HepG2 (cell line): ENCODE measurements at regions not wholly inside any gene's neighbourhood (a gene's known extent, or its start where the extent isn't known, plus 50 kb on each side); places are given as distances from the start of the nearest gene placed in this dataset.

ENCODE experiments used
- ATAC-seq: fragments of 200-7000 bp; cut with Tn5 transposase; 3 replicates; pipeline ENCODE4 v1.9.1; 2020; ENCODE audit warnings: mild to moderate bottlenecking, moderate library complexity
- BruUV-seq: library from RNA; stranded (reverse); fragments of 400-500 nt; replicated peaks from 2 replicates; lab custom pipeline; 2021; lab: Mats Ljungman, UMichigan
- CTCF ChIA-PET: fragments of 300-600 bp; formaldehyde crosslinking; extraction: SDS; loops from one replicate; lab custom pipeline; 2021; ENCODE audit warnings: low total read pairs, inconsistent platforms, low intra/inter-chr PET ratio; lab: Yijun Ruan, JAX
- POLR2A ChIA-PET: fragments of 350-600 bp; sonication (Branson Sonifier 250); formaldehyde crosslinking; loops from one replicate; lab custom pipeline; 2020; ENCODE audit warnings: antibody characterized with exemption, inconsistent platforms; lab: Yijun Ruan, JAX
- DNase-seq: peaks from one replicate; pipeline ENCODE4 v3.0.0-alpha.2; 2015; ENCODE audit warnings: low spot score
- FAIRE-seq: peaks from 3 replicates; lab custom pipeline; 2011; peaks lifted over from hg19 to GRCh38; lab: Jason Lieb, UNC
- H2AFZ ChIP-seq: one replicate; pipeline ENCODE4 v1.6.1; 2011; ENCODE audit warnings: low read length, inconsistent platforms
- H3K27ac ChIP-seq: fragments of 300-600 bp; 3 replicates; pipeline ENCODE4 v1.8.0; 2011; ENCODE audit warnings: mixed run types, mild to moderate bottlenecking, mixed read lengths, low read length, inconsistent platforms; ENCODE audit not compliant: insufficient read depth; ENCODE audit errors: extremely low read length
- H3K27me3 ChIP-seq, 2 experiments: fragments of 200-600 bp in 1 of 2; 2 replicates in 1 of 2; 3 replicates in 1 of 2; pipeline versions ENCODE4 v1.6.0 to v1.8.0; 2011; ENCODE audit warnings: low read length in 2 of 2, mild to moderate bottlenecking in 2 of 2, moderate library complexity in 2 of 2, inconsistent platforms in 1 of 2; ENCODE audit not compliant: insufficient read depth in 2 of 2, control insufficient read depth in 1 of 2
- H3K36me3 ChIP-seq, 2 experiments: fragments of 200-600 bp in 1 of 2; replicated peaks in 1 of 2; 2 replicates in 1 of 2; 3 replicates in 1 of 2; pipeline versions ENCODE4 v1.5.1 to v1.8.0; 2011; ENCODE audit warnings: low read length in 2 of 2, inconsistent platforms in 1 of 2; ENCODE audit not compliant: insufficient read depth in 2 of 2, control insufficient read depth in 1 of 2
- H3K4me1 ChIP-seq: 2 replicates; pipeline ENCODE4 v1.5.1; 2012; ENCODE audit warnings: low read length, inconsistent platforms; ENCODE audit not compliant: insufficient read depth
- H3K4me2 ChIP-seq: 2 replicates; pipeline ENCODE4 v1.6.0; 2011; ENCODE audit warnings: low read depth, low read length, inconsistent platforms
- H3K4me3 ChIP-seq, 3 experiments: fragments of 200-600 bp in 1 of 3; sonication (generic), shearing (Covaris generic) in 1 of 3; replicated peaks in 1 of 3; 2 replicates each; pipeline ENCODE4 v1.5.1; 2011 to 2016; ENCODE audit warnings: low read length in 3 of 3, inconsistent platforms in 2 of 3, low read depth in 2 of 3, mild to moderate bottlenecking in 2 of 3, control low read depth in 1 of 3, mixed read lengths in 1 of 3; ENCODE audit not compliant: insufficient read depth in 1 of 3
- H3K79me2 ChIP-seq: one replicate; pipeline ENCODE4 v1.6.1; 2011; ENCODE audit warnings: low read length, inconsistent platforms; ENCODE audit not compliant: insufficient read depth
- H3K9ac ChIP-seq: 2 replicates; pipeline ENCODE4 v1.6.0; 2011; ENCODE audit warnings: mild to moderate bottlenecking, low read depth, low read length, inconsistent platforms; ENCODE audit not compliant: insufficient read depth
- H3K9me3 ChIP-seq: 2 replicates; pipeline ENCODE4 v1.5.1; 2012; ENCODE audit warnings: mild to moderate bottlenecking, low read length
- H4K20me1 ChIP-seq: 2 replicates; pipeline ENCODE4 v1.6.0; 2011; ENCODE audit warnings: inconsistent platforms, mild to moderate bottlenecking, low read length, moderate library complexity; ENCODE audit not compliant: insufficient read depth
- CHCHD3 ChIP-seq: sonication (generic); formaldehyde crosslinking; IDR thresholded peaks from 2 replicates; pipeline ENCODE4 v1.8.0; 2022; ENCODE audit warnings: mild to moderate bottlenecking, missing genetic modification reagents, moderate library complexity
- DMAP1 ChIP-seq: IDR thresholded peaks from 2 replicates; pipeline ENCODE4 v1.6.1; 2016
- GABPA ChIP-seq, 2 experiments: IDR thresholded peaks; 2 replicates each; pipeline ENCODE4 v1.6.1; 2011 to 2016; ENCODE audit warnings: low read depth in 2 of 2, low read length in 1 of 2, missing biosample characterization in 1 of 2, missing genetic modification characterization in 1 of 2
- GATA4 ChIP-seq: sonication (generic); IDR thresholded peaks from 2 replicates; pipeline ENCODE4 v1.6.1; 2016; ENCODE audit warnings: antibody characterized with exemption, low read depth, borderline replicate concordance
- IRX3 ChIP-seq: sonication (generic); formaldehyde crosslinking; IDR thresholded peaks from 2 replicates; pipeline ENCODE4 v1.8.1; 2023; ENCODE audit warnings: mild to moderate bottlenecking, low read depth, missing genetic modification reagents, borderline replicate concordance
- KAT7 ChIP-seq: IDR thresholded peaks from 2 replicates; pipeline ENCODE4 v1.6.1; 2018; ENCODE audit warnings: borderline replicate concordance, missing compliant biosample characterization
- KDM3A ChIP-seq: IDR thresholded peaks from 2 replicates; pipeline ENCODE4 v1.6.1; 2018; ENCODE audit warnings: low read depth, missing compliant biosample characterization
- NONO ChIP-seq, 2 experiments: fragments of 450-650 bp in 1 of 2; sonication (generic) in 1 of 2; formaldehyde crosslinking in 1 of 2; IDR thresholded peaks in 1 of 2; conservative IDR thresholded peaks in 1 of 2; 2 replicates each; pipeline versions ENCODE4 v1.6.1 to v1.8.0; 2017 to 2022; ENCODE audit warnings: mild to moderate bottlenecking in 1 of 2, missing genetic modification reagents in 1 of 2, moderate library complexity in 1 of 2
- RFX3 ChIP-seq: IDR thresholded peaks from 2 replicates; pipeline ENCODE4 v1.6.1; 2016; ENCODE audit warnings: missing biosample characterization, missing genetic modification reagents
- TAF15 ChIP-seq: fragments of 200-400 bp; formaldehyde crosslinking; IDR thresholded peaks from one replicate; pipeline ENCODE4 v1.6.1; 2018; ENCODE audit warnings: mild to moderate bottlenecking, low read depth, low read length; ENCODE audit not compliant: poor library complexity, severe bottlenecking
- TCF12 ChIP-seq, 2 experiments: fragments of 450-650 bp in 1 of 2; sonication (generic) in 1 of 2; formaldehyde crosslinking in 1 of 2; IDR thresholded peaks; 2 replicates each; pipeline versions ENCODE4 v1.6.1 to v1.8.0; 2017 to 2022; ENCODE audit warnings: antibody characterized with exemption in 1 of 2, mild to moderate bottlenecking in 1 of 2, missing genetic modification reagents in 1 of 2, moderate library complexity in 1 of 2
- ZNF326 ChIP-seq: sonication (generic); formaldehyde crosslinking; IDR thresholded peaks from 2 replicates; pipeline ENCODE4 v1.4.0; 2020; ENCODE audit warnings: missing genetic modification reagents, borderline replicate concordance
- ZNF484 ChIP-seq: sonication (generic); formaldehyde crosslinking; IDR thresholded peaks from 2 replicates; pipeline ENCODE4 v1.5.1; 2020; ENCODE audit warnings: mild to moderate bottlenecking, low read depth, missing genetic modification reagents, borderline replicate concordance
- ZNF557 ChIP-seq: sonication (generic); formaldehyde crosslinking; IDR thresholded peaks from 2 replicates; pipeline ENCODE4 v1.4.0; 2020; ENCODE audit warnings: missing genetic modification reagents
- ZNF678 ChIP-seq: sonication (generic); formaldehyde crosslinking; IDR thresholded peaks from 2 replicates; pipeline ENCODE4 v1.4.0; 2020; ENCODE audit warnings: mild to moderate bottlenecking, missing genetic modification reagents
- WGBS: methylation state at CpG from one replicate; pipeline ENCODE4 v1.1.6; 2017; ENCODE audit warnings: low lambda C conversion rate; 5-methylcytosine and 5-hydroxymethylcytosine counted together
- in situ Hi-C: cut with HindIII; loops from 2 replicates; pipeline ENCODE4 v1.10.0; 2017; ENCODE audit warnings: low pct_unique_long_range_greater_than_20kb; ENCODE audit not compliant: extremely low pct_ligation_motif_present
- intact Hi-C: fragments of 100-400 bp; cut with micrococcal nuclease; formaldehyde crosslinking; loops from one replicate; pipeline ENCODE4 v1.10.0; 2022; ENCODE audit not compliant: unreplicated experiment
- TF ChIP-seq, protein P1 (sequence below): IDR thresholded peaks from 2 replicates; pipeline ENCODE4 v1.6.1; 2016; ENCODE audit warnings: mild to moderate bottlenecking
- TF ChIP-seq, protein P2 (sequence below): sonication (generic); formaldehyde crosslinking; IDR thresholded peaks from 2 replicates; pipeline ENCODE4 v1.5.0; 2020; ENCODE audit warnings: mild to moderate bottlenecking, missing genetic modification reagents

DNA sequence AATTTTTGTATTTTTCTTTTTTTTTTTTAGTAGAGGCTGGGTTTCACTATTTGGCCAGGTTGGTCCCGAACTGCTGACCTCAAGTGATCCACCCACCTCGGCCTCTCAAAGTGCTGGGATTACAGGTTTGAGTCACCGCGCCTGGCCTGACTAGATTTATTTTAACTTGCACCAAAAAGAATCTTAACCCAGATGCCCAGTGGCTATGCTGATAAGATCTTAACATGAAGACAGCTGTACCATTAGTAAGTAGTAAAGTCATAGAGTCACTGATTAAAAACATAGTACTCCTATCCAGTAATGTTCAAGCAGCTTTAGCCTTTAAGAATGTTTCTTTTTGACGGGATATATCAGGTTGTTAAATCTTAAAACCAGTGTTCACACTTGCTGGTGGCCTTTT, 1061.8 kb upstream of the FLRT2 start:
- no peak overlapping the region for H3K4me3 ChIP-seq
- FAIRE-seq: no peak
- in situ Hi-C loops: no loop called here
- WGBS: 36% methylated on average over 5 of the region's 5 CpGs
- no peaks in the 10 kb centered on the region for H4K20me1 ChIP-seq
- H3K27ac ChIP-seq: no peak overlapping the region
- ATAC-seq: no peak
- no TSS peak for BruUV-seq
- ChIA-PET CTCF (no interaction called here), POLR2A (no interaction called here)
- intact Hi-C loops: no loop called here
- H3K9me3 ChIP-seq: peaks cover 69% of the 10 kb centered on the region
- no peak overlapping the region for H3K9ac ChIP-seq
- no peaks in the 10 kb centered on the region for H3K79me2 ChIP-seq
- no peak for TF ChIP-seq ZNF678
- TF ChIP-seq TCF12 (IDR thresholded peaks at IDR 0.05): no peak
- no peak for TF ChIP-seq TCF12 (CRISPR knock-in tag; IDR thresholded peaks at IDR 0.05)
- TF ChIP-seq KAT7: no peak
- TF ChIP-seq DMAP1: no peak
- TF ChIP-seq ZNF557: no peak
- TF ChIP-seq, protein P1, sequence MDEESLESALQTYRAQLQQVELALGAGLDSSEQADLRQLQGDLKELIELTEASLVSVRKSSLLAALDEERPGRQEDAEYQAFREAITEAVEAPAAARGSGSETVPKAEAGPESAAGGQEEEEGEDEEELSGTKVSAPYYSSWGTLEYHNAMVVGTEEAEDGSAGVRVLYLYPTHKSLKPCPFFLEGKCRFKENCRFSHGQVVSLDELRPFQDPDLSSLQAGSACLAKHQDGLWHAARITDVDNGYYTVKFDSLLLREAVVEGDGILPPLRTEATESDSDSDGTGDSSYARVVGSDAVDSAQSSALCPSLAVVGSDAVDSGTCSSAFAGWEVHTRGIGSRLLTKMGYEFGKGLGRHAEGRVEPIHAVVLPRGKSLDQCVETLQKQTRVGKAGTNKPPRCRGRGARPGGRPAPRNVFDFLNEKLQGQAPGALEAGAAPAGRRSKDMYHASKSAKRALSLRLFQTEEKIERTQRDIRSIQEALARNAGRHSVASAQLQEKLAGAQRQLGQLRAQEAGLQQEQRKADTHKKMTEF (CRISPR knock-in tag): no peak
- TF ChIP-seq GABPA (IDR thresholded peaks at IDR 0.05; ENCODE audit: low read depth, low read length): no peak
- no peak for TF ChIP-seq GABPA (CRISPR knock-in tag; IDR thresholded peaks at IDR 0.05; ENCODE audit: low read depth)
- H3K4me2 ChIP-seq: no peak overlapping the region
- H3K36me3 ChIP-seq: no peaks in the 10 kb centered on the region
- no peak for DNase-seq
- H2AFZ ChIP-seq: no peak overlapping the region
- no peaks in the 10 kb centered on the region for H3K27me3 ChIP-seq
- H3K4me1 ChIP-seq: no peaks in the 10 kb centered on the region

DNA sequence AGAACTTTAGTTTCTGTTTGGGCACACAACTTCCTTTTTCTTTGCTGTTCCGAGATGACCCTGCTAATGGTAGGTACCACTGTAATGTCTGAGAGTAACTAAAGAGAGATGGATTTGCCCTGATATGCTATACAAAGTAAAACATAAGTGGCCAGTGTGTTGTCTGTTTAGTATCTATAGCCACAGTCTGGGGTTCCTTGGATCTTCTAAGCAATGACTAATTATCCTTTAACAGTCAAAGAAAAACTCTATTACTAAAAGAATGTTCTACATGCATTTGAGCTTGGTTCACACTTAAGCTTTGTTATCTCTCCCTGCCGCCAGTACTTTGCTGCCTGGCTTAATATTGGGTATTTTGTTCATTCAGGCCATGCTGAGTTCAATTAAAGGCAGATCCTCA, 1051.9 kb upstream of the FLRT2 start:
- Histone ChIP-seq H3K27me3 (no peaks in the 10 kb centered on the region), H4K20me1 (no peaks in the 10 kb centered on the region), H3K4me1 (no peaks in the 10 kb centered on the region), H3K79me2 (no peaks in the 10 kb centered on the region), H3K27ac (no peak overlapping the region), H3K9ac (no peak overlapping the region), H3K36me3 (no peaks in the 10 kb centered on the region), H3K9me3 (peaks cover 55% of the 10 kb centered on the region), H3K4me3 (no peak overlapping the region), H2AFZ (no peak overlapping the region), H3K4me2 (no peak overlapping the region)
- 2% methylated on average over 2 of the region's 2 CpGs for WGBS
- intact Hi-C loops: no loop called here
- ATAC-seq (no peak), FAIRE-seq (no peak), DNase-seq (no peak)
- in situ Hi-C loops: no loop called here
- CTCF ChIA-PET: no interaction called here
- BruUV-seq: no TSS peak
- POLR2A ChIA-PET: no interaction called here
- TF ChIP-seq IRX3 (CRISPR knock-in tag) (no peak), ZNF484 (CRISPR knock-in tag) (no peak), NONO (IDR thresholded peaks at IDR 0.05) (no peak), NONO (CRISPR knock-in tag; conservative IDR thresholded peaks at IDR 0.05) (no peak), ZNF326 (no peak), TAF15 (no peak), KDM3A (no peak), CHCHD3 (CRISPR knock-in tag) (no peak), RFX3 (CRISPR knock-in tag) (no peak), GATA4 (no peak)
- TF ChIP-seq, protein P2, sequence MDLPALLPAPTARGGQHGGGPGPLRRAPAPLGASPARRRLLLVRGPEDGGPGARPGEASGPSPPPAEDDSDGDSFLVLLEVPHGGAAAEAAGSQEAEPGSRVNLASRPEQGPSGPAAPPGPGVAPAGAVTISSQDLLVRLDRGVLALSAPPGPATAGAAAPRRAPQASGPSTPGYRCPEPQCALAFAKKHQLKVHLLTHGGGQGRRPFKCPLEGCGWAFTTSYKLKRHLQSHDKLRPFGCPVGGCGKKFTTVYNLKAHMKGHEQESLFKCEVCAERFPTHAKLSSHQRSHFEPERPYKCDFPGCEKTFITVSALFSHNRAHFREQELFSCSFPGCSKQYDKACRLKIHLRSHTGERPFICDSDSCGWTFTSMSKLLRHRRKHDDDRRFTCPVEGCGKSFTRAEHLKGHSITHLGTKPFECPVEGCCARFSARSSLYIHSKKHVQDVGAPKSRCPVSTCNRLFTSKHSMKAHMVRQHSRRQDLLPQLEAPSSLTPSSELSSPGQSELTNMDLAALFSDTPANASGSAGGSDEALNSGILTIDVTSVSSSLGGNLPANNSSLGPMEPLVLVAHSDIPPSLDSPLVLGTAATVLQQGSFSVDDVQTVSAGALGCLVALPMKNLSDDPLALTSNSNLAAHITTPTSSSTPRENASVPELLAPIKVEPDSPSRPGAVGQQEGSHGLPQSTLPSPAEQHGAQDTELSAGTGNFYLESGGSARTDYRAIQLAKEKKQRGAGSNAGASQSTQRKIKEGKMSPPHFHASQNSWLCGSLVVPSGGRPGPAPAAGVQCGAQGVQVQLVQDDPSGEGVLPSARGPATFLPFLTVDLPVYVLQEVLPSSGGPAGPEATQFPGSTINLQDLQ (CRISPR knock-in tag): no peak
